ENCODE measurements at regions not wholly inside any gene's neighbourhood (a gene's known extent, or its start where the extent isn't known, plus 50 kb on each side); places are given as distances from the start of the nearest gene placed in this dataset.

GRCh38 chrY:7518387-7518786 is 606.8 kb upstream of the AMELY start:
- TF ChIP-seq CTCF (IDR thresholded peaks at IDR 0.05) (no peak), POLR2A (IDR thresholded peaks at IDR 0.05) (no peak)

All from adrenal gland (tissue), 5 donors.